ENCODE measurements at regions not wholly inside any gene's neighbourhood (a gene's known extent, or its start where the extent isn't known, plus 50 kb on each side); places are given as distances from the start of the nearest gene placed in this dataset.

DNA sequence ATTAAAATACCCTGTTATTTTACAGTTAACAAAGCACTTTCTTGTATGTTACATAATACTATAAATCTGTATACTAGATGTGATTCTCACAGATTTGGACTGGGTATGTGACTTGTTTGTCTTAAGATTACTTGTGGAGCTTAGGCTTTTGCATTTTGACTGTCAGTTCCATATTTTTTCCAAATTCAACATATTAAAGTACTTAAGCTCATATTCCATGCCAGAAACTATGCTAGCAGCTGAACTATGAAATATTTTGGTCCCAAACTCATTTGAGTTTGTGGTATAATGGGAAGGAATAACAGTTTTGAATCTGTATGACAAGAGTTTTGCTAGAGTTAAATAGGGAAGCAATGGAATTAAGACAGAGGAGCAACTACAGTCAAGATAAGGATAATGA is 841.4 kb downstream of the JRKL start:
- TF ChIP-seq, protein P1, sequence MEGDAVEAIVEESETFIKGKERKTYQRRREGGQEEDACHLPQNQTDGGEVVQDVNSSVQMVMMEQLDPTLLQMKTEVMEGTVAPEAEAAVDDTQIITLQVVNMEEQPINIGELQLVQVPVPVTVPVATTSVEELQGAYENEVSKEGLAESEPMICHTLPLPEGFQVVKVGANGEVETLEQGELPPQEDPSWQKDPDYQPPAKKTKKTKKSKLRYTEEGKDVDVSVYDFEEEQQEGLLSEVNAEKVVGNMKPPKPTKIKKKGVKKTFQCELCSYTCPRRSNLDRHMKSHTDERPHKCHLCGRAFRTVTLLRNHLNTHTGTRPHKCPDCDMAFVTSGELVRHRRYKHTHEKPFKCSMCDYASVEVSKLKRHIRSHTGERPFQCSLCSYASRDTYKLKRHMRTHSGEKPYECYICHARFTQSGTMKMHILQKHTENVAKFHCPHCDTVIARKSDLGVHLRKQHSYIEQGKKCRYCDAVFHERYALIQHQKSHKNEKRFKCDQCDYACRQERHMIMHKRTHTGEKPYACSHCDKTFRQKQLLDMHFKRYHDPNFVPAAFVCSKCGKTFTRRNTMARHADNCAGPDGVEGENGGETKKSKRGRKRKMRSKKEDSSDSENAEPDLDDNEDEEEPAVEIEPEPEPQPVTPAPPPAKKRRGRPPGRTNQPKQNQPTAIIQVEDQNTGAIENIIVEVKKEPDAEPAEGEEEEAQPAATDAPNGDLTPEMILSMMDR (IDR thresholded peaks at IDR 0.05 in 2 of 3, conservative IDR thresholded peaks at IDR 0.05 in 1 of 3; ENCODE audit: insufficient read depth in 2 of 3, low read depth in 1 of 3, low read length in 3 of 3), result no peak
- TF ChIP-seq RFX5 (IDR thresholded peaks at IDR 0.05; ENCODE audit: low read depth, low read length), result no peak

All from K562 (cell line).